Gastrocnemius medialis (tissue), 4 donors: ENCODE measurements at regions not wholly inside any gene's neighbourhood (a gene's known extent, or its start where the extent isn't known, plus 50 kb on each side); places are given as distances from the start of the nearest gene placed in this dataset.

ENCODE experiments used
- POLR2A ChIP-seq, 2 donors: fragments of 450-650 bp; IDR thresholded peaks; one replicate each; pipeline ENCODE4 v1.6.1; 2017; ENCODE audit warnings: antibody characterized with exemption in 2 of 2, mild to moderate bottlenecking in 2 of 2, moderate library complexity in 2 of 2
- TF ChIP-seq, protein P1 (sequence below), 5 experiments: fragments of 450-650 bp in 3 of 5; fragments of 200-600 bp in 2 of 5; sonication (generic) in 2 of 5; IDR thresholded peaks in 4 of 5; conservative IDR thresholded peaks in 1 of 5; 1 replicate in 4 of 5; 2 replicates in 1 of 5; pipeline ENCODE4 v1.5.1; 2016 to 2019; ENCODE audit warnings: antibody characterized with exemption in 5 of 5, mild to moderate bottlenecking in 3 of 5, moderate library complexity in 3 of 5

GRCh38 chr3:34973586-34973985, 665.7 kb upstream of the ARPP21 start:
- TF ChIP-seq, protein P1, sequence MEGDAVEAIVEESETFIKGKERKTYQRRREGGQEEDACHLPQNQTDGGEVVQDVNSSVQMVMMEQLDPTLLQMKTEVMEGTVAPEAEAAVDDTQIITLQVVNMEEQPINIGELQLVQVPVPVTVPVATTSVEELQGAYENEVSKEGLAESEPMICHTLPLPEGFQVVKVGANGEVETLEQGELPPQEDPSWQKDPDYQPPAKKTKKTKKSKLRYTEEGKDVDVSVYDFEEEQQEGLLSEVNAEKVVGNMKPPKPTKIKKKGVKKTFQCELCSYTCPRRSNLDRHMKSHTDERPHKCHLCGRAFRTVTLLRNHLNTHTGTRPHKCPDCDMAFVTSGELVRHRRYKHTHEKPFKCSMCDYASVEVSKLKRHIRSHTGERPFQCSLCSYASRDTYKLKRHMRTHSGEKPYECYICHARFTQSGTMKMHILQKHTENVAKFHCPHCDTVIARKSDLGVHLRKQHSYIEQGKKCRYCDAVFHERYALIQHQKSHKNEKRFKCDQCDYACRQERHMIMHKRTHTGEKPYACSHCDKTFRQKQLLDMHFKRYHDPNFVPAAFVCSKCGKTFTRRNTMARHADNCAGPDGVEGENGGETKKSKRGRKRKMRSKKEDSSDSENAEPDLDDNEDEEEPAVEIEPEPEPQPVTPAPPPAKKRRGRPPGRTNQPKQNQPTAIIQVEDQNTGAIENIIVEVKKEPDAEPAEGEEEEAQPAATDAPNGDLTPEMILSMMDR (IDR thresholded peaks at IDR 0.05 in 4 of 5, conservative IDR thresholded peaks at IDR 0.05 in 1 of 5): no peak
- no peak for TF ChIP-seq POLR2A (IDR thresholded peaks at IDR 0.05)
